Smooth muscle cell of the brain vasculature (primary cell): ENCODE measurements at regions not wholly inside any gene's neighbourhood (a gene's known extent, or its start where the extent isn't known, plus 50 kb on each side); places are given as distances from the start of the nearest gene placed in this dataset.
A peak's percentile ranks its signal among the peaks of the same experiment; 100 is the strongest.
"Not testable (repeated sequence)": the region's sequence is repeated elsewhere in the genome, so short reads cannot be mapped to it uniquely, and the experiment has no call there.

ENCODE experiments used
- DNase-seq: peaks from one replicate; pipeline ENCODE4 v3.0.0-alpha.2; 2012; ENCODE audit warnings: low read depth, low spot score

DNA sequence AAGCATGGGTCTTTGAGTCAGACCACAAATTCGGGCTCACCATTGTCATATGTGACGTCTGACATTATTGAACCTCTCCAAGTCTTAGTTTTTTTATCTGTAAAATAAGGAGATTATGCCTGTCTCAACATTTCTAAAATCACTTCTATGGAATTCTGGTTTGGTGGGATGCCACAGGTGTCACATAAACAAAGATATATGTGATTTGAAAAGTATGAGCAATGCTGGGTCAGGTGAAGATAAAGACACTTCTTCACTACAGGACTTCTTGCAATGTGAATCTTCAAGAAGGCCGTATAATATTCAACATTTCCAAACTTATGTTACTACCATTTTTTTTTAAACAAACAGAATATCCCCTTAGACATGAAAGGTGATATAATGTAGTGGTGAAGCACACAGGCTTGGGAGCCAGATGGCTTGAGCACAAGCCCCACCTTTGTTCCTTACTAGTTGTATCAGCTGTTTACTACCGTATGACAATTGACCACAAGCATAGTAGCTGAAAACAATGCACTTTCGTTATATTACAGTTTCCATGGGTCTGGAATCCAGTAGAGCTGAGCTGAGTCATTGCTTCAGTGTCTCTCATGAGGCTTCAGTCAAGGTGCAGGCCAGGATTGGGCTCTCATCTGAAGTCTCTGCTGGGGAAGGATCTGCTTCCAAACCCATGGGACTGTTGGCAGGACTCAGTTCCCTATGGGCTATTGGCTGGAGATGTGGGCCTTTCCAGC lies 87.7 kb downstream of the UTP18 start:
- DNase-seq: no peak

DNA sequence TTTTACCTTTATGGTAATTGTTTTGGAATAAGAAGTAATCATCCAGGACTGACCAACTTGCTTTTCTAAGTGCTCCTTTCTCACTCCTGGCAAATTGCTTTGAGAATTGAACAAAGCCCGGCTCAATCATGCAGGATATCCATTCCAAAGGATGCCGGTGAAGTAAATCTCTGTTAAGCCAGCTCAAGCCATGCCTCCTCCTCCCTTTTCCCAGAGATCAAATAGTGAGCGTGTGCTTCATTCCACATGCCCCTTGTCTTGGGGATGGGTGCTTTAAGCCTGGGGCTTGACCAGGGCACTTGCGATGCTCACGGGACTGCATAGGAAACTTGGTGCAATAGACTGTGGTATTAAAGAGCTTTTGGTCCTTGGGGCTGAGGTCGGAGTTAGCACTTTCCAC lies 90.7 kb downstream of the UTP18 start:
- DNase-seq: no peak

DNA sequence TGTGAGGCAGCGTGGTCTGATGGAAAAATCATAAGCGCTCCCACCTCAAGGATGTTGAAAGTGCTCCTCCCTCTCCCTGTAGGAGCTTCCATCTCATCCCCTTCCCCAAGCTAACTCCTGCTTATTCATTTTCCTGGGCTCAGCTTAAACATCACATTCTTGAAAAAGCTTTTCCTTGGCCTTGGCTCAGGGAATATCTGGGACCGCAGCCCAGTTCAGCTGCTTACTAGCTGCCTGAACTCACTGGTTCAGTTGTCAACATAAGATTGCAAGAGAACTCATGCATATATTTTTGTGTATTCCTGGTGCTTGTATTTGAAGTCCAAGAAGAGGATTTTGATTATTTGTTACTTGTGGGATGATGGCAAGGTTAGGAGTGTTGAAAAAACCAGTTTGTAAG lies 91.5 kb downstream of the UTP18 start:
- no peak for DNase-seq

DNA sequence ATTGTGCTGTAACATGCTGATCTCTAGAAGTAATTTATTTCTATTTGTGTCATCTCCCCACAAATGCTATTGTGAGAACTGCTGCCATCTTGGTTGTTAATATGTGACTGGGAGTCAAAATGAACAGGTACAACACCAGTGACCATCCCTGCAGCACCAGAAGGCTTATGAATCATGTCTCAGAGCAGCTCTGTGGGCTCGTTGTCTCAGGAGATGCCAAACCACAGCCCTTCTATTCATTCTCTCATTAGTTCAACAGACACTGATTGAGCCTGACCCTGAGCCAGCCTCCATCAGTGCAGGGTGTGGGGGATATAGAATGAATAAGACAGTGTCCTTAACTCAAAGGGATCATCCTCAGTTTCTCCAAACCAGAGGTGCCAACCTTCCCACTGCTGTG lies 92.5 kb downstream of the UTP18 start:
- DNase-seq: no peak

DNA sequence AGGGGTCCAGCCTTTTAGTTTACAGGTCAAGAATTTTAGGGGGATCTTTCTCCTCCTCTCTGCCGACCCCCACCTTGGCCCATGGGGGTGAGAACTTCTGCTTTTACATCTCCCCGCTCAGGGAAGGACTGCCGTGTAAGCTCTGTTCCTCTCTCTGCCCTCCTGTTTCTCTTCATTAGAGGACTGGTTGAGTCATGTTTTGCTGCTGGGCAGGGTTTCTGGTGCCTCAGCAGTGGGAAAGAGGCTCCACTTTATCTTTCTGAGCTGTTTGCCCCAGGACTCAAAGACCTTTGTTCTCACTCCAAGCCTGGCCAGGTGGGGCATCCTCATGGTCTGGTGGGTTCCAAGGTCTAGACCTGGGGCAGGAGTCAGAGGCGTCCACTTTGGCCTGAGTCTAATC lies 93.0 kb downstream of the UTP18 start:
- DNase-seq: no peak

DNA sequence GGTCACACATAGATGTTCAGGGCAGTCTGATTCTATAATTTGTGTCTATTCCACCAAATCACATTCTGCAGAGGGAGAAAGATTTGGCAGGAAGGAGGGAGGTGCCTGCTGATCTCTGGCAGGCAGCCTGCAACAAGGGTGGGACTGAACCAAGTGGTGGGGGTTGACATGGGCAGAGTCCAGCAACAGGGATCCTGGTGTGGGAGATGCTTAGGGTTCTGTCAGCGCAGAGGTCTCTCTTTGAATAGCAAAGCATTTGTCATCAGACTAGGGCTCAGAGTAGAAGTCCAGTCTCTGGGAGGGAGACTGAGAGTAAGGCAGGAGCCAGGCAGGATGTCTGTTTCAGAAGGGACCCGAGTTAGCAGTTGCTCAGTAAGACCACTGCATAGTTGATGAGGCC lies 94.6 kb downstream of the UTP18 start:
- no peak for DNase-seq

DNA sequence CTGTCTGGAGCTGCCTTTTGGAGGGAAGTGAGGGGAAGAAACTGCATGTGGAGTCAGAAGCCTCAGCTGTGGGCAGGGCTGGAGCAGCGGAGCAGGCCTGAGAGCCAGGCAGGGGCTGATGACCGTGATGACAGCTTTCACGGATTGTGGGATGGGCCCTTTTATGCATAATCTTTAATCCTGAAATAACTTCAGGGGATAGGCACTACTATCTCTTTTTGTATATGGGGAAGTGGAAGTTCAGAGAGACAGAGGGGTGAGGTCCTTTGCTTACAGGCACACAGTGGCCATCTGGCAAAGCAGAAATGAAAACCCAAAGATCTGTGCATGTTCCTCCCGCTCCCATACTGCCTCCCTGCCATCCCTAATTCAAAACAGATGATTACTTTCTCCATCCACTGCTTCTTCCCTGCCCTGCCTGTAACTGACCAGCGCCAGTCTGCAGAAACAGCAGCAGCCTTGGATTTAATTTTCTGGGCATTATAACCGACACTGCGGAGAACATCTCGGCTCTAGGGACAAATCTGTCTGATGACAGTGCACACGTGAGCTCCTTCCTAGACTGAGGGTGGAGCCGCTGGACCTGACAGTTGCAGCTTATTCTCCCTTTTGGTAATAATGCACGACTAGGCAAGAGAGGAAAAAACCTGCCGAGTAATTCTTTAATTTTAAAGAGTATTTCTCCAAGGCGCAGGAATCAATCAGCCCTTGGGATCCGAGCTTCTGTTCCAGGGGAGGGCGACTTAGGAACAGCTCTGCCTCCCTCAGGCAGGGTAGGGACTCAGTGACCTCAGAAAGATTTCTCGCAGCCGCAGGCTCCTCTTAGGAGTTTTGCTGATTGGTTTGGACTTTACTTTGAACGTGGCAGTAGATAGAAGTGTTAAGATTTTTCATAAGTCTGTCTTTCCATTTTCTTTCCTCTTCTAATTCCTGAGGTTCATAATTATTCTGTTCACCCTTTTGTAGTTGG lies 95.4 kb downstream of the UTP18 start:
- DNase-seq: no peak

DNA sequence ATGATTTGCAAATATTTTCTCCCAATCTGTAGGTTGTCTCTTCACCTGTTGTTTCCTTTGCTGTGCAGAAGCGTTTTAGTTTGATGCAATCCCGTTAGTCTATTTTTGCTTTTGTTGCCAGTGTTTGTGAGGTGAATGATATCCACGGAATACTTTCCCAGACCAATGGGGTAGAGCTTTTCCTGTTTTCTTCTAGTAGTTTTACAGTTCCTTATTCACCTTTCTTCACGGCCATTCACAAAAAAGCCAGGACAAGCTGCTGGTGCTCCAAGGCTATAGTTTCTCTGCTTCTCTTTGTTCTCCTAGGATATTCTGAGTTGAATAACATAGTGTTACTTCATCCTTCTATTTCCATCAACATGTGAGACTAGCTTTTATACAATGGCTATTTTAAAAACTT lies 98.7 kb downstream of the UTP18 start:
- no peak for DNase-seq

DNA sequence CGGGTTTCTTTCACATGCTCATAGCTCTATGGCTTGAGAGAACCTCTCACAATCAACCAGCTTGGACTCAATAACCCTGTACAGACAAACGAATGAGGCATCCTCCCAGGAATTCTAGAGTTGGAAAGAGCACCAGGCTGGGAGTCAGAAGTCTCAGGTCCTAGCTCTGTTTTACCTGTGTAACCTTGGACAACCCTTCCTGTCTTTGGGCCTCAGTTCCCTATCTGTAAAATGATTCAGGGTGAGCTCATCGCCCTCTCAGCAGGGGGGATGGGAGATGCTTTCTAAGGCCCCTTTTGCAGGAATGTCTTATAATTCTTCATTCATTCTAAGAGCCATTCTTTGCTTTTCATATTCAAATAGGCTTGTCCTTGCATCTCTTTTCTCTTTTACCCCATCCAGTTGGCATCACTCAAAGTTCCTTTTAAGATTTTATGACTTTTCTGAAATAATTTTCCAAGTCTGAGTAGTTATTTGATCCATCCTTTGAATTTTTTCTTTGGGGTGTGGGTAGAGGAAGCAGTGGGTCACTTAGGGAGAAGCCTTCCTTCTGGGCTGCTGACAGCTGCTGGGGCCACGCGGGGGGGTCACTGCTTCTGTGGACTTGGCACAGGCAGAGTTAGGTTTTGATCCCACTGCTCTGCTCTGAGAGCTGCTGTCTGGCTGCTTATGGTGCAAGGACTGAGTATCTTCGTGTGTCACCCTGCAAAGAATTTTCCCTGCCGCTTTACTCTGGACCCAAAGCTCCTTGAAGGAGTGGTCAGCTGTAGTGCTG lies 102.7 kb downstream of the UTP18 start:
- DNase-seq: no peak

DNA sequence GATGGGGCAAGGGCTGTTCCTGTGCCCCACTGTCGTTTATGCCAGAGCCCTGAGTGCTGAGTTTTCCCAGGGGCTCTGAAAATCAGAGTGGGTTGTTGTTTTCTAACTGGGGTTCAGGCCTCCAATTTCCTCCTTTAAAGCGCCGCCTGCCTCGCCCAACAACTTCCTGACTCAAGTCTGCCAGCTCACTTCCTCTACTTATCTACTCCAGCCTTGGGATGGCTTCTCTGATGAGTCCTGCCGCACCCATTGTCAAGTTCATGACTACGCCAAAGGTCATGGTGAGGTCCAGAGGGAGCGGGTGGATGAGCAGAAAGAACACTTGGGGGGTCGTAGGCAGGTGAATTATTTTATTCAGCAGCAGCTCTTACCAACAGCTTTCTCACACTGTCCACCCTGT lies 104.7 kb downstream of the UTP18 start:
- DNase-seq: no peak

DNA sequence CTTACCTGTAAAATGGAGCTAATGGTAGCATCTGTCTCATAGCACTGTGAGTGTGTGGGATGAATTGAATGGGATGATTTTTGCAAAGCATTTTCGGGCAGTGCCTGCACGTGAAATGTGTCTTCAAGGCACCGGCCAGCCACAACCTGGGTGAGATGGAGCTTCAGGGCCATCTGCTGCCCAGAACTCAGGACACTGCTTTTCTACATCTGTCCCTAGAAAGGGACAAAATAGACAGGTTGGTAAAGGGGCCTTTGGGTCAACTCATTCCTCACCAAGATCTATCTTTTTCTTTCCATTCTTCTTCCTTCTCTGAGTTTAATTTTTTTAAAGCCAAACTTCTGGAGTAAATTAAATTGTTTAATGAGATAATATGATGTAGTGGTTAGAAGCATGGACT lies 106.5 kb downstream of the UTP18 start:
- no peak for DNase-seq

DNA sequence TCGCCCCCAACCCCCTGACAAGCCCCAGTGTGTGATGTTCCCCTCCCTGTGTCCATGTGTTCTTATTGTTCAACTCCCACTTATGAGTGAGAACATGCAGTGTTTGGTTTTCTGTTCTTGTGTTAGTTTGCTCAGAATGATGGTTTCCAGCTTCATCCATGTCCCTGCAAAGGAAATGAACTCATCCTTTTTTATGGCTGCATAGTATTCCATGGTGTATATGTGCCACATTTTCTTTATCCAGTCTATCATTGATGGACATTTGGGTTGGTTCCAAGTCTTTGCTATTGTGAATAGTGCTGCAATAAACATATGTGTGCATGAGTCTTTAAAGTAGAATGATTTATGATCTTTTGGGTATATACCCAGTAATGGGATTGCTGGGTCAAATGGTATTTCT lies 107.5 kb downstream of the UTP18 start:
- not testable (repeated sequence) for DNase-seq

DNA sequence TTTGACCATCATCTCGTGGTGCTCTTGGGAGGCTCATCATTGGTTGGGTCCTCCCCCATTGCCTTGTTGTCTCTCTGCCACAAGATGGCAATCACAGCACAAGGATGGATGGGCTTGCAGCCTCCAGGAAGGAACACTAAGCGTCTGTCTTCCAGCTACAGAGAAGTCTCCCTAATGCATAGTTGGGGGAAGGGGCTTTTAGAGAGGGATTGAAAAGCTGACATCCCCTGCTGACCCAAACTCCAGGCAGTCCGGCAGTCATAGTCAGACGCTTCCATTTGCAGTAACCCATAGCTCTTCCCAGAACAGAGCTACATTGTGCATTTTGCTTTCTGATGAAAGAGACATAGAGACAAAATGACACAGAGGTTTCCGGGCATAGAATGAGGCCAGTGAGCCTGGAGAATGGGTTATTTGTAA lies 111.4 kb downstream of the UTP18 start:
- peak; percentile 17 for DNase-seq

DNA sequence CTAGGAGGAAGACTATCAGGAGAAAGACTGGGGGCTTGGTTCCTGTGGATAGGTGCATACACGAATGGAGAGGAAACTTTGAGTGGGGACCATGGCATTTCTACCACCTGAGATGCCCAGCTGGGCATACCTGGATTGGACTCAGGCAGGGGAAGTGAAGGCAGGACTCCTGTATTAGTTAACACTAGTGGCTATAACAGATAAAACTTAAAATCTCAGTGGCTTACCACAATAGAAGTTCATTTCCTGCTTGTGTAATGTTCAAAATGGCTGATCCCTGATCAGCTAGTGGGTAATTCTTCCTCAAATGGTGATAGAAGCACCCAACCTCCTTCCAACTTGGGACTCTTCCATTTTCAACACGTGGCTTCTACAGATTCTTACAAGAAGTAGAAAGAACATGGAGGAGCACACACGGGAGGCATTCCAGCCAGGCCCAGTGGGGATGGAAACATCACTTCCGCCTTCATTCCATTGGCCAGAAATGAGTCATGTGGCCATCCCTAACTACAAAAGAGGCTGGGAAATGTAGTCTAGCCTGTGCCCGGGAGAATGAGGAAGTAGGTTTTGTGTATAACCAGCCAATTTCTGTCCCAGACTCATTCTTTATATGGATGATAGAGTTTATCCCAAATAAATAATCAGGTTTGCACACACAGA lies 112.1 kb downstream of the UTP18 start:
- DNase-seq: no peak

DNA sequence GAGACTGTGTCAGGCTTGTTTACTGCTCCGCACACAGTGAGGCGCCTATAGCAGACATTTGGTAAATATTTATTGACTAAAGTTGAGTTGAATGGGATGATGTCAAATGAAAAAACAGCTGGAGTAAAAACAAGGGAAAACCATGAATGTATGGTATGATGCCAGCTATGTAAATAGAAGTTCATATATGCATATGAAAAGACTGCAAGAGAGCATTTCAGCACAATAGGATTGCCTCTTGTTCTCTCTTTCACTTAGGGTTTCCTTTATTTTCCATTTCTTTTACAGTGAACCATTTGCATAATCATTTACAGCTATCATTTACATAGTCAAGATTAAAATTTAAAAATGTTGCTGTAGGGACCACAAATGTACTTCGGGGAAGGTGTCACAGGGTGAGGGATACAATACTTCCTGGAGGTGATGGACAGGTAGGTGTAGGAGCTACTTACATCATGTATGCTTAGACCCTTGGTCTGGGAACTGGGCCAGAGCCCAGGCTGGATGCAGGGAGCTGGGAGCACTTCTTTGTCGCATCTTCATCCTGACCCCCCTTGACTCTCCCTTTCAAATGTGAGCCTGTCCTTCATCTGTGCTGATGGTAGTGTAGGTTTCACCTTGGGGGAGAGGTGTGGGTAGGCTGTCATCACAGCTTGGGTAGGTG lies 113.3 kb downstream of the UTP18 start:
- no peak for DNase-seq

DNA sequence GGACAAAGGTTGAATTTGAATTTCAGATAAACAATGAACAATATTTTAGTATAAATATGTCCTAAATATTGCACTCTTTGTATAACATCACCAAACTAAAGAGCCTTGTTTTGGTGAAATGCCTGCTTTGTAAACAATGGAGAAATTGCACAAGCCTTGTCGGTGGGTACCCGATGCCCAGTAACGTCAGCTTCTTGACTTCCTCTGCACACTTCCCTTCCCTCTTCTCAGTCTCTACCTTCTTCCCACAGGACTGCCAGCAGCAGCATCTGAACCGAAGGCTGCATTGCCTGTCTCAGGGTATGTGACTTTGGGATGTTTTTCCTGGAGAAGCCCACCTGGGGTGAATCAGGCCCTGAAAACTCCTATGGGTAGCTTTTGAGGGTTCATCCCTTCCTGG lies 113.9 kb downstream of the UTP18 start:
- DNase-seq: no peak

DNA sequence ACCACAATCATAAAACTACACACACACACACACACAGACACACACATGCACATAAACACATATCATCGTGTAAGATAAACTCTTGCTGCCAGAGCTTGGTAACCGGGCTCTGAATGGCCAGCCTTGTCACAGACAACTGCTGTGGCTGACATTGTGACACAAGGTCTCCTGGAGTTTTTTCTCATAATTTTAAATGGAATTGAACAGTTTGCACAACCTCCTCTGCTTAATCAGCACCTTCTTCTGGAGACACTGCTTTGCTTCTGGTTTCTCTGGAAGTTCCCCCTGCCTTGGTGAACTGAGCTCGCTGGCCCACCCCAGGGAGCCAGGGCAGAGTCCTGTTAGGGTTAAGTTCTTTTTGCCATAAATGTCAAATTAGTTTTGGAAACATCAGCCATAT lies 115.4 kb downstream of the UTP18 start:
- no peak for DNase-seq

DNA sequence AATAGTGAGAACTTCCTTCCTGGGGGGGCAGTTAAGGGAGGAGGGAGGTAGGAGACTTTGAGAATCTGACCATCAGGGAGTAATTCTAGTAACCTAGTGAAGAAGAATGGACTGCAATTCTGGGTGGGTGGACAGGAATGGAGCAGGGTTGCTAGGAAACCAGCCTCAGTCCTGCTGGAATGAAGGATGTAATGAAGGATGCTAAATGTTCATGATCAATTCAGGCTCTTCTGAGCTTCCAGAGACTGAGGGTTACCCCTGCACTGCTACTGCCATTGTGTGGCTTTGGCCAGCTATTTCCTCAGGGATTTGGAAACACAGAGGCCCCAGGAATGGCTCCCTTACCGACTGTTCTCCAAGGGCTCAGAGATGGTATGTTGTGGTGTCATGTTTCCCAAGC lies 116.4 kb downstream of the UTP18 start:
- DNase-seq: no peak

DNA sequence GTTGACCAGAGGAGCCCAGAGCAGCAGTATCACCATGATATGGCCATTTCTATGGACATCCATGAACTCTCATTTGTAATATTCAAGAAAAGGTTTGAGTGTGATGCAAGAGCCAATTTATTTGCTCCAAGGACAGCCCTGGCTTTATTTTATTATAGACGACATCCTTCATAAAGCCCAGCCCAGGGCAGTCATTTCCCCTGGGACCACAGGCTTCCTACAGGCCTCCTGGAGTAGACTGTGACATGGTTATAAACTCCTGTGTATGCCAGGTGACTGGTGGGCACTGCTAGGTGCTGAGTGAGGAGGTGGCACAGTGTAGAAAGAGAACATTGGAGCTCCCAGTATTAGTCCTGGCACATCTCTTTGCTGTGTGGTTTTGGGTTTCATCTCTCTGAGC lies 120.9 kb downstream of the UTP18 start:
- DNase-seq: no peak

DNA sequence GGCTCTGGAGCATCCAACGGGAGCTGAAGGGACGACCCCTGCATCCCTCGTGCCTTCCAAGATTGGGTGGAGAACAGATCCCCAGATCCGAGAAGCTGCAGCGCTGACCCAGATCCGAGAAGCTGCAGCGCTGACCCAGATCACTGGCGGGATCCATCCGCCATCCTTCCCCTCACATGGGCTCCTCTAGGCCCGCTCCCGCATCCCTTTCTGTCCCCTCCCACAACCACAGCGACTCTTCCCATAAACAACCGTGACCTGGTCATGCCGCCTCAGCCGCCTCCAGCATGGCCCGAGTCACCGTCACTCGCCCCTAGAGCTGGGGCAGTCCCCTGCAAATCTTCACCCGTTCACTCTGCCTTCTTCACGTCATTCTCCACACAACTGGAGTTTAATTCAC lies 124.9 kb downstream of the UTP18 start:
- no peak for DNase-seq

DNA sequence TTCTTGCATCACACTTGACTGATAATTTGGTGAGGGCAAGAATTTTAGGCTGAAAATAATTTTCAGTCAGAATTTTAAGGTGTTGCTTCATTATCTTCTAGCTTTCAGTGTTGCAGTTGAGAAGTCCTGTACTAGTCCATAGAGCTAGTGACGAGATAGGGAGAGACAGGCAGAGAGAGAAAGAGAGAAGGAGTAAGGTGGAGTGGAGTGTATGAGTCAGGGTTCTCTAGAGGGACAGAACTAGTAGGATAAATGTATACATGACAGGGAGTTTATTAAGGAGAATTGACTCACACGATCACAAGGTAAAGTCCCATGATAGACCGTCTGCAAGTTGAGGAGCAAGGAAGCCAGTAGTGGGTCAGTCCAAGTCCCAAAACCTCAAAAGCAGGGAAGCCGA lies 127.2 kb downstream of the UTP18 start:
- DNase-seq: no peak
